ENCODE measurements at regions not wholly inside any gene's neighbourhood (a gene's known extent, or its start where the extent isn't known, plus 50 kb on each side); places are given as distances from the start of the nearest gene placed in this dataset.

GRCh38 chr1:94607398-94607797 lies 65.8 kb upstream of the F3 start:
- TF ChIP-seq CTCF (IDR thresholded peaks at IDR 0.05; ENCODE audit: unreplicated experiment): no peak
- Mint-ChIP-seq H3K4me1 (ENCODE audit: low read depth, unreplicated experiment) (peaks cover 71% of the 10 kb centered on the region), H3K9me3 (ENCODE audit: low read depth, unreplicated experiment) (no peaks in the 10 kb centered on the region), H3K4me3 (ENCODE audit: low read depth, unreplicated experiment) (no peak overlapping the region), H3K27ac (ENCODE audit: unreplicated experiment) (peak overlapping the region; percentile 87), H3K27me3 (ENCODE audit: unreplicated experiment) (no peaks in the 10 kb centered on the region), H3K36me3 (ENCODE audit: insufficient read depth, unreplicated experiment) (peaks cover 15% of the 10 kb centered on the region)
- intact Hi-C loops (cut with micrococcal nuclease; ENCODE audit: unreplicated experiment): loop anchor here (5.0 kb wide), 2 partner anchors 35 to 120 kb away; no protein-coding TSS in a partner anchor
- CTCF ChIA-PET: interaction anchor here (0.7 to 1.2 kb wide), 2 partner anchors 15 to 80 kb away, joined by 3 to 5 read pairs; no protein-coding TSS in a partner anchor
- peak; percentile 21 for DNase-seq
- BruUV-seq (replicated peaks): no TSS peak

GRCh38 chr1:94606471-94606870 lies 64.9 kb upstream of the F3 start:
- Mint-ChIP-seq H3K4me1 (ENCODE audit: low read depth, unreplicated experiment) (peaks cover 73% of the 10 kb centered on the region), H3K27me3 (ENCODE audit: unreplicated experiment) (no peaks in the 10 kb centered on the region), H3K4me3 (ENCODE audit: low read depth, unreplicated experiment) (no peak overlapping the region), H3K36me3 (ENCODE audit: insufficient read depth, unreplicated experiment) (peaks cover 18% of the 10 kb centered on the region), H3K9me3 (ENCODE audit: low read depth, unreplicated experiment) (no peaks in the 10 kb centered on the region), H3K27ac (ENCODE audit: unreplicated experiment) (peak overlapping the region; percentile 82)
- DNase-seq: peak; percentile 15
- CTCF ChIA-PET: interaction anchor here (1.0 kb wide), 1 partner anchor 17 kb away, joined by 4 read pairs; no protein-coding TSS in a partner anchor
- intact Hi-C loops (cut with micrococcal nuclease; ENCODE audit: unreplicated experiment): loop anchor here (5.0 kb wide), 2 partner anchors 36 to 121 kb away; no protein-coding TSS in a partner anchor
- no peak for TF ChIP-seq CTCF (IDR thresholded peaks at IDR 0.05; ENCODE audit: unreplicated experiment)
- BruUV-seq (replicated peaks): no TSS peak

GRCh38 chr1:94603663-94604062 lies 62.1 kb upstream of the F3 start:
- intact Hi-C loops (cut with micrococcal nuclease; ENCODE audit: unreplicated experiment): loop anchor here (5.0 kb wide), 2 partner anchors 76 to 199 kb away; no protein-coding TSS in a partner anchor
- no peak for DNase-seq
- H3K4me1 Mint-ChIP-seq (ENCODE audit: low read depth, unreplicated experiment): peaks cover 86% of the 10 kb centered on the region
- H3K9me3 Mint-ChIP-seq (ENCODE audit: low read depth, unreplicated experiment): no peaks in the 10 kb centered on the region
- H3K36me3 Mint-ChIP-seq (ENCODE audit: insufficient read depth, unreplicated experiment): peaks cover 18% of the 10 kb centered on the region
- TF ChIP-seq CTCF (IDR thresholded peaks at IDR 0.05; ENCODE audit: unreplicated experiment): no peak
- no TSS peak for BruUV-seq (replicated peaks)
- CTCF ChIA-PET: no interaction called here
- no peak overlapping the region for H3K4me3 Mint-ChIP-seq (ENCODE audit: low read depth, unreplicated experiment)
- peak overlapping the region; percentile 58 for H3K27ac Mint-ChIP-seq (ENCODE audit: unreplicated experiment)
- H3K27me3 Mint-ChIP-seq (ENCODE audit: unreplicated experiment): no peaks in the 10 kb centered on the region

GRCh38 chr1:94602802-94603625 lies 61.5 kb upstream of the F3 start:
- no peaks in the 10 kb centered on the region for H3K27me3 Mint-ChIP-seq (ENCODE audit: unreplicated experiment)
- no peaks in the 10 kb centered on the region for H3K9me3 Mint-ChIP-seq (ENCODE audit: low read depth, unreplicated experiment)
- BruUV-seq (replicated peaks): no TSS peak
- intact Hi-C loops (cut with micrococcal nuclease; ENCODE audit: unreplicated experiment): loop anchor here (1.0 to 5.0 kb wide), 3 partner anchors 62 to 199 kb away; partner anchors contain the start of gene F3
- H3K4me1 Mint-ChIP-seq (ENCODE audit: low read depth, unreplicated experiment): peaks cover 80% of the 10 kb centered on the region
- DNase-seq: no peak
- TF ChIP-seq CTCF (IDR thresholded peaks at IDR 0.05; ENCODE audit: unreplicated experiment): no peak
- H3K4me3 Mint-ChIP-seq (ENCODE audit: low read depth, unreplicated experiment): peak overlapping the region; percentile 62
- H3K36me3 Mint-ChIP-seq (ENCODE audit: insufficient read depth, unreplicated experiment): peaks cover 12% of the 10 kb centered on the region
- CTCF ChIA-PET: interaction anchor here (1.2 to 1.3 kb wide), 3 partner anchors 46 to 76 kb away, joined by 3 to 4 read pairs (median 3); no protein-coding TSS in a partner anchor
- H3K27ac Mint-ChIP-seq (ENCODE audit: unreplicated experiment): peak overlapping the region; percentile 85

Data from Calu3 (cell line).